ENCODE measurements at regions not wholly inside any gene's neighbourhood (a gene's known extent, or its start where the extent isn't known, plus 50 kb on each side); places are given as distances from the start of the nearest gene placed in this dataset.

DNA sequence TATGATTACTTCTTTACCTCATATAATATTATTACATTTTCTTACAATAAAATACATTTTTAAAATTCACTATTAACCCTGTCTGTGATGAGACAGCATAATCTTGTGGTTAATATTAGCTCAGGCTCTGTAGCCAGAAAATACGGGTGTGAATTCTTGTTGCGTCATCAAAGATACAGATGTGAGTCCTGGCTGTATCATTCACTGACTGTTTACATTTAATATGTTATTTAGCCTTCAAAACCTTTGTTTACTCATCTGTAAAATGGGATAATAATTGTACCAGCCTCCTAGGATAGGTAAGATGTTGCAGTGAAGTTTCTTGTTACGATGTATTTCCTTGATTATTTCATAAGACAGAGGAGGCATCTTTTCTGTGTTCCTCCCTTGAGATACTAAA lies 184.7 kb upstream of the PRPS1L1 start (continued):
- TF ChIP-seq, protein P1, sequence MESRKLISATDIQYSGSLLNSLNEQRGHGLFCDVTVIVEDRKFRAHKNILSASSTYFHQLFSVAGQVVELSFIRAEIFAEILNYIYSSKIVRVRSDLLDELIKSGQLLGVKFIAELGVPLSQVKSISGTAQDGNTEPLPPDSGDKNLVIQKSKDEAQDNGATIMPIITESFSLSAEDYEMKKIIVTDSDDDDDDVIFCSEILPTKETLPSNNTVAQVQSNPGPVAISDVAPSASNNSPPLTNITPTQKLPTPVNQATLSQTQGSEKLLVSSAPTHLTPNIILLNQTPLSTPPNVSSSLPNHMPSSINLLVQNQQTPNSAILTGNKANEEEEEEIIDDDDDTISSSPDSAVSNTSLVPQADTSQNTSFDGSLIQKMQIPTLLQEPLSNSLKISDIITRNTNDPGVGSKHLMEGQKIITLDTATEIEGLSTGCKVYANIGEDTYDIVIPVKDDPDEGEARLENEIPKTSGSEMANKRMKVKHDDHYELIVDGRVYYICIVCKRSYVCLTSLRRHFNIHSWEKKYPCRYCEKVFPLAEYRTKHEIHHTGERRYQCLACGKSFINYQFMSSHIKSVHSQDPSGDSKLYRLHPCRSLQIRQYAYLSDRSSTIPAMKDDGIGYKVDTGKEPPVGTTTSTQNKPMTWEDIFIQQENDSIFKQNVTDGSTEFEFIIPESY (IDR thresholded peaks at IDR 0.05; ENCODE audit: extremely low read depth, insufficient replicate concordance, low read length) = no peak
- no peak for TF ChIP-seq SIN3A (IDR thresholded peaks at IDR 0.05; ENCODE audit: low read depth)

DNA sequence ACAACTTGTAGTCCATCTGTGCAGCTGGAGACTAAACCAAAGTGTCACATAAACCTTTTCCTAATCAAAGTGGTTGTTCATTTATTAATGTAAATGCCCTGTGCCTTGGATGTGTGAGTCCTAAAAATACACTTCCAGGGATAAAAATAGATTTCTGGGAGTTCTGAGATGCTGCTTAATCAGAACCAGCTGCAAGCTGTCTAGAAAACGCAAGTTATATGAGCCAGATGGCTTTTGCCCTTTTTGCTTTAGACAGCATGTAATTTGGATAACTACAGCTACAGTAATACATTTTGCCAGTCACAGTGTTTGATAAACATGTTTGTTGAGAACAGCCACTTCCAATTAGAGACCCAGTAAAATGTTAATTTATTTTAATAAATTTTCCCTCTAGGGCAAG lies 185.1 kb upstream of the PRPS1L1 start:
- Histone ChIP-seq H3K4me2 (ENCODE audit: low read length) (no peak overlapping the region), H3K4me1 (ENCODE audit: control insufficient read depth in 1 of 2, insufficient read depth in 2 of 2, low read length in 2 of 2) (no peaks in the 10 kb centered on the region), H3K9me3 (ENCODE audit: control insufficient read depth in 1 of 2, insufficient read depth in 1 of 2, low read depth in 1 of 2, low read length in 2 of 2) (no peaks in the 10 kb centered on the region), H3K27me3 (ENCODE audit: insufficient read depth, low read length) (no peaks in the 10 kb centered on the region), H3K36me3 (ENCODE audit: control insufficient read depth in 1 of 2, insufficient read depth in 2 of 2, low read length in 2 of 2) (no peaks in the 10 kb centered on the region), H3K4me3 (replicated peaks in 1 of 2; ENCODE audit: low read depth in 1 of 2, low read length in 2 of 2) (no peak overlapping the region), H3K9ac (ENCODE audit: low read length) (no peak overlapping the region), H3K79me2 (ENCODE audit: insufficient read depth, low read length) (no peaks in the 10 kb centered on the region), H3K9me2 (ENCODE audit: insufficient read depth) (no peaks in the 10 kb centered on the region), H2AFZ (ENCODE audit: low read depth, low read length, poor library complexity, severe bottlenecking) (no peak overlapping the region), H3K27ac (ENCODE audit: low read depth, low read length) (no peak overlapping the region), H4K20me1 (ENCODE audit: insufficient read depth) (no peaks in the 10 kb centered on the region)
- ATAC-seq (no peak), DNase-seq (ENCODE audit: low read depth, low spot score) (no peak)
- ChIA-PET CTCF (no interaction called here), RAD21 (ENCODE audit: low non-redundant PET in 1 of 2, low total read pairs in 2 of 2, uncharacterized antibody in 2 of 2, unreplicated experiment in 2 of 2) (no interaction called here), POLR2A (no interaction called here)
- BruUV-seq (replicated peaks) = no TSS peak
- TF ChIP-seq RAD21 (IDR thresholded peaks at IDR 0.05; ENCODE audit: low read depth) = no peak
- TF ChIP-seq ELF1 (IDR thresholded peaks at IDR 0.05; ENCODE audit: borderline replicate concordance, low read depth) = no peak
- no peak for TF ChIP-seq SRF (IDR thresholded peaks at IDR 0.05; ENCODE audit: low read depth)
- no peak for TF ChIP-seq EGR1 (IDR thresholded peaks at IDR 0.05; ENCODE audit: low read depth)
- no peak for TF ChIP-seq POLR2AphosphoS5 (IDR thresholded peaks at IDR 0.05; ENCODE audit: low read depth, low read length)
- TF ChIP-seq POLR2A (IDR thresholded peaks at IDR 0.05; ENCODE audit: borderline replicate concordance, extremely low read depth, insufficient read depth, insufficient read length) = no peak
- no peak for TF ChIP-seq SP1 (IDR thresholded peaks at IDR 0.05; ENCODE audit: low read depth)
- TF ChIP-seq CEBPB (IDR thresholded peaks at IDR 0.05; ENCODE audit: low read depth) = no peak
- TF ChIP-seq, protein P1 (IDR thresholded peaks at IDR 0.05; ENCODE audit: extremely low read depth, insufficient replicate concordance, low read length) = no peak
- TF ChIP-seq EZH2 (IDR thresholded peaks at IDR 0.05) = no peak
- TF ChIP-seq SIN3A (IDR thresholded peaks at IDR 0.05; ENCODE audit: low read depth) = no peak
- no peak for TF ChIP-seq JUND (IDR thresholded peaks at IDR 0.05)
- intact Hi-C loops (cut with micrococcal nuclease) = no loop called here
